Thyroid gland (tissue), 4 donors: ENCODE measurements at regions not wholly inside any gene's neighbourhood (a gene's known extent, or its start where the extent isn't known, plus 50 kb on each side); places are given as distances from the start of the nearest gene placed in this dataset.

Experiments
- POLR2A ChIP-seq, 2 donors: fragments of 450-650 bp; IDR thresholded peaks; one replicate each; pipeline ENCODE4 v1.6.1; 2017; ENCODE audit warnings: antibody characterized with exemption in 2 of 2, mild to moderate bottlenecking in 2 of 2, moderate library complexity in 1 of 2
- TF ChIP-seq, protein P1 (sequence below), 6 experiments: fragments of 200-600 bp in 3 of 6; fragments of 450-650 bp in 3 of 6; sonication (generic) in 3 of 6; IDR thresholded peaks; one replicate each; pipeline ENCODE4 v1.5.1; 2016 to 2019; ENCODE audit warnings: antibody characterized with exemption in 6 of 6, mild to moderate bottlenecking in 2 of 6, inconsistent platforms in 1 of 6, moderate library complexity in 1 of 6

DNA sequence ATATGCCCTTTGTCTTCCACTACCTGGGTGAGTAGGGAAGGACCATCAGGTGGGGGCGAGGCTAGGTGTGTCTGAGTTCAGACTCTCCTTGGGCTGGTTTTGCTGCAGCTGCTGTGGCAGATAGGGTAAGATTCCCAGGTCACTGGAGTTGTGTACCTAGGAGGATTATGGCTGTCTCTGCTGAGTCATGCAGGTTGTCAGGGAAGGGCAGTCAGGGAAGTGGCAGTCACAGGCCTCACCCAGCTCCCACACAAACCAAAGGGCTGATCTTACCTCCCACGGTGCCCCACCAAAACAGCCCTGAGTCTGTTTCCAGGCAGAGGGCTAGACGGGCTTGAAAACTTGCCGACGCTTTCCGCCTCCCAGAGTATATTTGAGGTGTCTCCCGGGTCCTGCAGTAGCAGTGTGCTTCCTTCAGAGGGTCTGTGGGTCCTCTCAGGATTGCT is 201.6 kb upstream of the PLXNA2 start:
- TF ChIP-seq, protein P1, sequence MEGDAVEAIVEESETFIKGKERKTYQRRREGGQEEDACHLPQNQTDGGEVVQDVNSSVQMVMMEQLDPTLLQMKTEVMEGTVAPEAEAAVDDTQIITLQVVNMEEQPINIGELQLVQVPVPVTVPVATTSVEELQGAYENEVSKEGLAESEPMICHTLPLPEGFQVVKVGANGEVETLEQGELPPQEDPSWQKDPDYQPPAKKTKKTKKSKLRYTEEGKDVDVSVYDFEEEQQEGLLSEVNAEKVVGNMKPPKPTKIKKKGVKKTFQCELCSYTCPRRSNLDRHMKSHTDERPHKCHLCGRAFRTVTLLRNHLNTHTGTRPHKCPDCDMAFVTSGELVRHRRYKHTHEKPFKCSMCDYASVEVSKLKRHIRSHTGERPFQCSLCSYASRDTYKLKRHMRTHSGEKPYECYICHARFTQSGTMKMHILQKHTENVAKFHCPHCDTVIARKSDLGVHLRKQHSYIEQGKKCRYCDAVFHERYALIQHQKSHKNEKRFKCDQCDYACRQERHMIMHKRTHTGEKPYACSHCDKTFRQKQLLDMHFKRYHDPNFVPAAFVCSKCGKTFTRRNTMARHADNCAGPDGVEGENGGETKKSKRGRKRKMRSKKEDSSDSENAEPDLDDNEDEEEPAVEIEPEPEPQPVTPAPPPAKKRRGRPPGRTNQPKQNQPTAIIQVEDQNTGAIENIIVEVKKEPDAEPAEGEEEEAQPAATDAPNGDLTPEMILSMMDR (IDR thresholded peaks at IDR 0.05), result no peak
- no peak for TF ChIP-seq POLR2A (IDR thresholded peaks at IDR 0.05)
